KBM-7 (cell line): ENCODE measurements at regions not wholly inside any gene's neighbourhood (a gene's known extent, or its start where the extent isn't known, plus 50 kb on each side); places are given as distances from the start of the nearest gene placed in this dataset.
"Not testable (repeated sequence)": the region's sequence is repeated elsewhere in the genome, so short reads cannot be mapped to it uniquely, and the experiment has no call there.

Experiments used
- DNase-seq: peaks from one replicate; pipeline ENCODE4 v3.0.0-alpha.2; 2015
- in situ Hi-C: fragments of 300-500 bp; cut with MboI; formaldehyde crosslinking; loops from 2 replicates; pipeline ENCODE4 v1.14.3; 2020; ENCODE audit warnings: low sequenced_read_pairs, low pct_unique_long_range_greater_than_20kb, mixed read lengths

GRCh38 chr14:27270716-27271115 lies 672.9 kb upstream of the NOVA1 start:
- in situ Hi-C loops: no loop called here
- no peak for DNase-seq

- in situ Hi-C loops: no loop called here
- no peak for DNase-seq
Measured at GRCh38 chr14:27278341-27278740, 680.5 kb upstream of the NOVA1 start.

- in situ Hi-C loops: no loop called here
- no peak for DNase-seq
Measured at GRCh38 chr14:27305441-27305945, 707.7 kb upstream of the NOVA1 start.

GRCh38 chr14:27312730-27313129 lies 714.9 kb upstream of the NOVA1 start:
- in situ Hi-C loops, DNase-seq: not testable (repeated sequence)

- in situ Hi-C loops: no loop called here
- DNase-seq: no peak
Measured at GRCh38 chr14:27314231-27314630, 716.4 kb upstream of the NOVA1 start.

DNA sequence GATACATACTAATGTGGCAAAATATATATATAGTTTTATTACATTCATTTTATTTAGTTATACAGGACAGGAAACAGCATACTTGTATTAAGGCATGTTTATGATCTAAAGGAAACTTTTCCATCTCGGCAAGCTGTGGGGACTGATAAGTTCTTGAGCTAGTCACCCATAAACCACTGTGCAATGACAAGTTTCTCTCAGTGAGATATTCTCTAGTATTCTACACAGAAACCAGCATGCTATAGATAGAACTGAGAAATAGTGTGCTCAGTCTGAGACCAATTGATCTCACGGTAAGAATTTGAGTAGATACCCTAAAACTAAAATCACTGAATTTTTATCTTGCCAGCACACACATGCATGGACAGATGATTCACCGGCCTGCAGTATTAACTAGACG lies 717.6 kb upstream of the NOVA1 start:
- no peak for DNase-seq
- in situ Hi-C loops: no loop called here

GRCh38 chr14:27315947-27316346 lies 718.1 kb upstream of the NOVA1 start:
- in situ Hi-C loops: no loop called here
- no peak for DNase-seq

GRCh38 chr14:27318774-27319420 lies 721.1 kb upstream of the NOVA1 start:
- DNase-seq: no peak
- in situ Hi-C loops: no loop called here

GRCh38 chr14:27320261-27320660 lies 722.4 kb upstream of the NOVA1 start:
- DNase-seq: no peak
- in situ Hi-C loops: no loop called here

DNA sequence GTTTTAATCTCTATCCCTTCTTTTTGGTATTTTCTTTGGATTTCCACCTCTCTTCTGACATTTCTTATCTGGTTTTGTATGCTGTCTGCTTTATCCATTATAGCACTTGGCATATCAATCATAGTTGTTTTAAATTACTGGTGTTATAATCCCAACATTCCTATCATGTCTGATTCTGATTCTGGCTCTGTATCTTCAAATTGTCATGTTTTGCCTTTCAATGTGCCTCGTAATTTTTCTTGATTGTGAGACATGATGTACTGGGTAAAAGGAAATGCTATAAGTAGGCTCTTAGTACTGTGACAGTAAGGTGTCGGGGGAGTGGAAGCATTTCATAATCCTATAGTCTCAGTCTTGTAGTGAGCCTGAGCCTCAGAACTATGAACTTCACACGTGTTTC lies 729.3 kb upstream of the NOVA1 start:
- in situ Hi-C loops: no loop called here
- no peak for DNase-seq

- in situ Hi-C loops: no loop called here
Measured at GRCh38 chr14:27338012-27338411, 740.2 kb upstream of the NOVA1 start.

DNA sequence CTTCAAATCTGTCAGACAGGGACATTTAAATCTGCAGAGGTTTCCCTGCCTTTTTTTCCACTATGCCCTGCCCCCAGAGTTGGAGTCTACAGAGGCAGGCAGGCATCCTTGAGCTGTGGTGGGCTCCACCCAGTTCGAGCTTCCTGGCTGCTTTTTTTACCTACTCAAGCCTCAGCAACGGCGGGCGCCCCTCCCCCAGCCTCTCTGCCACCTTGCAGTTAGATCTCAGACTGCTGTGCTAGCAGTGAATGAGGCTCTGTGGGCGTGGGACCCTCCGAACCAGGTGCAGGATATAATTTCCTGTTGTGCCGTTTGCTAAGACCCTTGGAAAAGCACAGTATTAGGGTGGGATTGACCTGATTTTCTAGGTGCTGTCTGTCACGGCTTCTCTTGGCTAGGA lies 765.2 kb upstream of the NOVA1 start:
- in situ Hi-C loops, DNase-seq: not testable (repeated sequence)

More at GRCh38 chr14:27338012-27338411, 740.2 kb upstream of the NOVA1 start:
- no peak for DNase-seq

DNA sequence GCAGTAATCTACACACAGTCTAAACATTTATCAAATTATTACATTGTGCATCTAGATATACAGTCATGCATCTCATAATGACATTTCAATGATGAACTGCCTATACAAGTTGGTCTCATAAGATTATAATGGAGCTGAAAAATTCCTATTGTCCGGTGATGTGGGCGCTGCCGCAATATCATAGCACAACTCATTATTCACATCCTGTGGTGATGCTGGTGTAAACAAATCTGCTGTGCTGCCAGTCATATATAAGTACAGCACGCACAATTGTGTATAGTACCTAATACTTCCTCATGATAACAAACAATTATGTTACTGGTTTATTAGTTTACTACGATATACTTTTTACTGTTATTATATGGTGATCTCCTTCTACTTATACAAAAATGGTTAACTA lies 768.8 kb upstream of the NOVA1 start:
- in situ Hi-C loops: no loop called here
- no peak for DNase-seq

DNA sequence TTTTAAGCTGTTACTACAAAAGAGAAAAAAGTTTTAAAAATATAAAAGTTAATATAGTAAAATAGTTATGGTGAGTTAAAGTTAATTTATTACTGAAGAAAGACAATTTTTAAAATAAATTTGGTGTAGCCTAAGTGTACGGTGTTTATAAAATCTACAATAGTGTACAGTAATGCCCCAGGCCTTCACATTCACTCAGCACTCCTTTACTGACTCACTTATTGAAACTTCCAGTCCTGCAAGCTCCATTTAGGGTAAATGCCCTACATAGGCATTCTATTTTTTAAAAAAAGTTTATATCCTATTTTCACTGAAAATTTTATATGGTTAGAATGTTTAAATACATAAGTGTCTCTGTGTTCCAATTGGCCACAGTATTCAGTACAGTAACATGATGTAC lies 769.5 kb upstream of the NOVA1 start:
- no peak for DNase-seq
- in situ Hi-C loops: no loop called here

DNA sequence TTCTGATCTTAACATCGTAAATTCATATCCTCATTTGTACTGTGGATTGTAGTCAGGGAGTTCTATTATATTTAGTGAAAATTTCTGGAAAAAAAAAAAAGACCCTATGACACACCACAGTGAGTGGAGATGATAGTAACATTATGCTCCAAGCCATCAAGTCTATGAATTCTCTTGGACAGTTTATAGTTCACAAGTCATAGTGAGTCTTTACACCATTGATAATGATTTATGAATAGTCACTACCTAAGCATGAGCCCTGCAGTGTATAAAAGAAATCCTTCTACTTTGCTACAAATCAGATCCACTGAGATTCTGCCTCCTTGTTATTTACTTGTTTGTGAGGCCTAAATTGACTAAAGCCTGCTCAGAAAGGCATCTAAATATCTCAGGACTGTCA lies 772.2 kb upstream of the NOVA1 start:
- in situ Hi-C loops: no loop called here
- no peak for DNase-seq

DNA sequence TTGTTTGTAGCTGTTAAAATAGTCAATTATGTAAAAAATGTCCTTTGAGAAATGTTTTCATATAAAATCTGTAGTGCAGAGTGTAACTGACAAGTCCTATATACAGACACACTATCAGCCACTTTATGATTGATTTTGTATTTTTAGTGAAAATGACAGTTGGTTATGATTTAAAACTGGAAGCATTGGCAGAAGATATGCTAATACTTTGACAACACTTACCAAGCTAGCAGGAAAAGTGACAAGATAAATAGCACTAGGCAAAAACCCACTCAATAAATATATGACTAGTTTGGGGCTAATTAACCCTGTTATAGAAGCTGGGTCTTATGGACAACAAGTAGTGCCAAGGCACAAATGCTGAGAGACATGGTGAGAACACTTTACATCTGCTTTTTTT lies 772.9 kb upstream of the NOVA1 start:
- in situ Hi-C loops: no loop called here

GRCh38 chr14:27371209-27371608 lies 773.4 kb upstream of the NOVA1 start:
- in situ Hi-C loops: no loop called here
- DNase-seq: no peak

More for the DNA sequence above, 772.9 kb upstream of the NOVA1 start:
- no peak for DNase-seq

DNA sequence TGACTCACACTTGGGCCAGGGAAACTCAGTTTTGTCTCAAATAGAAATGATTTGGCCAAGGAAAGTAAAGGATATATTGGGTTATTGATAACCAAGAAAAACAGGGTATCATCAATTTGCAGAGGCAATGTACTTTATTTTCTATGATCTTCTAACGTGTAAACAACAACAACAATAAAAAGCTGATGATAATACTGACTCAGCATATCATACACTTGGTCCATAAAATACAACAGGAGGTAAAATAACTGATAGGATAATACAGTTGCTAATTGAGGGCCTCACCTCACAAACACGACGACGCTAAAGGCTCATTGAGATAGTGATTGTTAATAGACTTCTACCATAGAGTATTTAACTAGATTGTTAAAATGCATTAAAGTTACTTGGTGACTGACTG lies 774.0 kb upstream of the NOVA1 start:
- DNase-seq: no peak
- in situ Hi-C loops: no loop called here

DNA sequence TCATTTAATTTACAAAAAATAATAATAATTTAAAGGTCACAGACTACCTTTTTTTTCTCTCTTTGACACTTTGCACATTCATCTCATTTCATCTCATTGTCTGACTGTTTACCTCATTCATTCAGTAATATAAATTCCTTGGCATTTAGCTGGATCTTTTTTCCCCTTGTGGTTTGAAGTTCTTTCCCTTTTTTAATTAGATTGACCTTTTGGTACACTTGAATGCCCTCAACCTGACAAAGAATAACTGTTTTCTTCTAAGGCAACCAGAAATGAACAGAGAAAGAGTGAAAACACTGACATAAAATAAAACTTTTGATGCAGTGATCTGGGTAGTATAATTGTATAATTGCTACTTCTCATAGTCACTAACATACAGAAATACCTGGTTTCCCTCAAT lies 774.9 kb upstream of the NOVA1 start:
- no peak for DNase-seq
- in situ Hi-C loops: no loop called here

DNA sequence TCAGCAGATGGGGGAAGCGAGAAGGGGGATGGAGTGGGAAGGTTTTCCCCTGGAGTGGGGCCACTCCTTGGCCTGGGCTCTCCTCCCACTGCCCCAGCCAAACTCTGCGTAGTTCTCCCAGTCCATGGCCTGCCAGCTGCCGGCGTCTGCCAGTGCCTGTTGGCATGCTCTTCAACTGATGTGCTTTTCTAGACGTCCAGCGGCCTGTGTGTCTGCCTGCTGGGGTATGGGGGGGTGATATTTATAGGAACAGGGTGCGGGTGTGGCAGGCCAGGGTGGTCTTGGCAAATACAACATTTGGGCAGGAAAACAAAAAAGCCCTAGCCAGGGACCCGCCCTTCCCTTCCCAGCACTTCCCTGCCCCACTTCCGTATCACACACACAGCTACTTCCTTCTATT lies 786.3 kb upstream of the NOVA1 start:
- no peak for DNase-seq
- in situ Hi-C loops: no loop called here

- in situ Hi-C loops: no loop called here
- no peak for DNase-seq
Measured at GRCh38 chr14:27386391-27386790, 788.6 kb upstream of the NOVA1 start.
